GM03348 (cell line): ENCODE measurements at regions not wholly inside any gene's neighbourhood (a gene's known extent, or its start where the extent isn't known, plus 50 kb on each side); places are given as distances from the start of the nearest gene placed in this dataset.

Experiments
- DNase-seq: peaks from one replicate; pipeline ENCODE4 v3.0.0; 2012; ENCODE audit warnings: low spot score

GRCh38 chr6:147716434-147716833, 207.9 kb downstream of the SAMD5 start:
- no peak for DNase-seq

GRCh38 chr6:147717991-147718390, 209.5 kb downstream of the SAMD5 start:
- DNase-seq: no peak

GRCh38 chr6:147722158-147722557, 213.7 kb downstream of the SAMD5 start:
- no peak for DNase-seq

- no peak for DNase-seq
Observed at GRCh38 chr6:147724454-147724853, 216.0 kb downstream of the SAMD5 start.

- no peak for DNase-seq
Observed at GRCh38 chr6:147726342-147726741, 217.9 kb downstream of the SAMD5 start.

- DNase-seq: no peak
Observed at GRCh38 chr6:147728903-147729302, 220.4 kb downstream of the SAMD5 start.

GRCh38 chr6:147733686-147734085, 225.2 kb downstream of the SAMD5 start:
- no peak for DNase-seq

GRCh38 chr6:147734151-147734550, 225.7 kb downstream of the SAMD5 start:
- DNase-seq: no peak

- DNase-seq: no peak
Observed at GRCh38 chr6:147735924-147736323, 227.4 kb downstream of the SAMD5 start.

- DNase-seq: no peak
Observed at GRCh38 chr6:147737115-147737514, 228.6 kb downstream of the SAMD5 start.

GRCh38 chr6:147738099-147738498, 229.6 kb downstream of the SAMD5 start:
- no peak for DNase-seq

GRCh38 chr6:147738516-147739162, 230.1 kb downstream of the SAMD5 start:
- no peak for DNase-seq

- no peak for DNase-seq
Observed at GRCh38 chr6:147740326-147740725, 231.8 kb downstream of the SAMD5 start.

GRCh38 chr6:147740916-147741315, 232.4 kb downstream of the SAMD5 start:
- DNase-seq: no peak

- no peak for DNase-seq
Observed at GRCh38 chr6:147741389-147741788, 232.9 kb downstream of the SAMD5 start.

- DNase-seq: no peak
Observed at GRCh38 chr6:147742440-147742839, 233.9 kb downstream of the SAMD5 start.

- DNase-seq: no peak
Observed at GRCh38 chr6:147744012-147744411, 235.5 kb downstream of the SAMD5 start.

GRCh38 chr6:147749331-147749730, 240.8 kb downstream of the SAMD5 start:
- DNase-seq: no peak

- DNase-seq: no peak
Observed at GRCh38 chr6:147750413-147750812, 241.9 kb downstream of the SAMD5 start.

GRCh38 chr6:147751232-147751631, 242.7 kb downstream of the SAMD5 start:
- no peak for DNase-seq

GRCh38 chr6:147752689-147753403, 244.4 kb downstream of the SAMD5 start:
- no peak for DNase-seq

GRCh38 chr6:147755999-147756398, 247.5 kb downstream of the SAMD5 start:
- no peak for DNase-seq

GRCh38 chr6:147756891-147757290, 248.4 kb downstream of the SAMD5 start:
- DNase-seq: no peak

- DNase-seq: no peak
Observed at GRCh38 chr6:147757291-147757690, 248.8 kb downstream of the SAMD5 start.
